GM23338 (cell line): ENCODE measurements at regions not wholly inside any gene's neighbourhood (a gene's known extent, or its start where the extent isn't known, plus 50 kb on each side); places are given as distances from the start of the nearest gene placed in this dataset.

ENCODE experiments used
- ATAC-seq: fragments of 200-7000 bp; cut with Tn5 transposase; 3 replicates; pipeline ENCODE4 v1.9.1; 2020
- DNase-seq: peaks from one replicate; pipeline ENCODE4 v3.0.0-alpha.2; 2015; ENCODE audit warnings: low spot score
- H2AFZ ChIP-seq: fragments of 200-600 bp; sonication (generic); 2 replicates; pipeline ENCODE4 v1.8.0; 2016; ENCODE audit warnings: antibody characterized with exemption, mild to moderate bottlenecking, moderate library complexity
- H3F3A ChIP-seq: fragments of 200-600 bp; sonication (generic); replicated peaks from 2 replicates; pipeline ENCODE4 v1.8.0; 2017; ENCODE audit warnings: antibody characterized with exemption, mixed run types, low read depth
- H3K27ac ChIP-seq: fragments of 200-600 bp; sonication (generic); 2 replicates; pipeline ENCODE4 v1.6.1; 2016; ENCODE audit warnings: low read depth
- H3K27me3 ChIP-seq: fragments of 200-600 bp; sonication (generic); 2 replicates; pipeline ENCODE4 v1.8.0; 2016; ENCODE audit warnings: mild to moderate bottlenecking, mixed run types, moderate library complexity; ENCODE audit not compliant: insufficient read depth
- H3K36me3 ChIP-seq: fragments of 200-600 bp; sonication (generic); 2 replicates; pipeline ENCODE4 v1.8.0; 2016; ENCODE audit warnings: mild to moderate bottlenecking; ENCODE audit not compliant: insufficient read depth
- H3K4me1 ChIP-seq: fragments of 200-600 bp; sonication (generic); 2 replicates; pipeline ENCODE4 v1.8.0; 2016; ENCODE audit warnings: mild to moderate bottlenecking, moderate library complexity; ENCODE audit not compliant: insufficient read depth
- H3K4me2 ChIP-seq: fragments of 200-600 bp; sonication (generic); 2 replicates; pipeline ENCODE4 v1.7.1; 2017; ENCODE audit warnings: mixed run types
- H3K4me3 ChIP-seq: fragments of 200-600 bp; sonication (generic); 2 replicates; pipeline ENCODE4 v1.6.1; 2016; ENCODE audit warnings: mixed run types
- H3K79me2 ChIP-seq: fragments of 200-600 bp; sonication (generic); replicated peaks from 2 replicates; pipeline ENCODE4 v1.8.0; 2017; ENCODE audit warnings: mild to moderate bottlenecking; ENCODE audit not compliant: insufficient read depth
- H3K9me2 ChIP-seq: fragments of 200-600 bp; sonication (generic); 2 replicates; pipeline ENCODE4 v1.8.0; 2017; ENCODE audit not compliant: insufficient read depth
- H4K20me1 ChIP-seq: fragments of 200-600 bp; sonication (generic); replicated peaks from 2 replicates; pipeline ENCODE4 v1.8.0; 2017; ENCODE audit warnings: mild to moderate bottlenecking; ENCODE audit not compliant: insufficient read depth
- H3K27ac Mint-ChIP-seq: 2 replicates; pipeline ENCODE4 v1.8.0; 2020; ENCODE audit warnings: inconsistent platforms, mild to moderate bottlenecking, moderate library complexity, mixed read lengths
- H3K27me3 Mint-ChIP-seq: 3 replicates; pipeline ENCODE4 v1.8.0; 2022; ENCODE audit warnings: low read depth, mild to moderate bottlenecking, moderate library complexity, mixed read lengths, inconsistent platforms; ENCODE audit not compliant: insufficient read depth, poor library complexity
- H3K36me3 Mint-ChIP-seq: 3 replicates; pipeline ENCODE4 v1.8.0; 2021; ENCODE audit warnings: low read depth, mild to moderate bottlenecking, inconsistent platforms, moderate library complexity, mixed read lengths
- H3K4me1 Mint-ChIP-seq: 3 replicates; pipeline ENCODE4 v1.8.0; 2020; ENCODE audit warnings: mild to moderate bottlenecking, inconsistent platforms, mixed read lengths
- H3K4me3 Mint-ChIP-seq: 3 replicates; pipeline ENCODE4 v1.8.0; 2021; ENCODE audit warnings: moderate library complexity, mild to moderate bottlenecking, inconsistent platforms, mixed read lengths
- H3K9me3 Mint-ChIP-seq: 3 replicates; pipeline ENCODE4 v1.8.0; 2020; ENCODE audit warnings: moderate library complexity, mild to moderate bottlenecking, inconsistent platforms, mixed read lengths
- CTCF ChIP-seq, 2 experiments: fragments of 200-600 bp in 1 of 2; sonication (generic) in 1 of 2; conservative IDR thresholded peaks; 2 replicates each; pipeline versions ENCODE4 v1.5.1 to v1.6.1; 2016 to 2017; ENCODE audit warnings: antibody characterized with exemption in 2 of 2, low read depth in 2 of 2, mild to moderate bottlenecking in 2 of 2, moderate library complexity in 1 of 2
- ETS1 ChIP-seq: IDR thresholded peaks from 2 replicates; pipeline ENCODE4 v1.6.1; 2016; ENCODE audit warnings: antibody characterized with exemption
- EZH2 ChIP-seq: fragments of 200-600 bp; sonication (generic); IDR thresholded peaks from one replicate; pipeline ENCODE4 v1.8.0; 2017; ENCODE audit warnings: antibody characterized with exemption, mild to moderate bottlenecking, low read depth; ENCODE audit not compliant: unreplicated experiment
- EZH2phosphoT487 ChIP-seq: fragments of 200-600 bp; sonication (generic); IDR thresholded peaks from one replicate; pipeline ENCODE4 v1.8.1; 2018; ENCODE audit warnings: antibody characterized with exemption; ENCODE audit not compliant: unreplicated experiment
- JUNB ChIP-seq: IDR thresholded peaks from one replicate; pipeline ENCODE4 v1.6.1; 2016; ENCODE audit warnings: antibody characterized with exemption; ENCODE audit not compliant: unreplicated experiment
- POLR2AphosphoS5 ChIP-seq: IDR thresholded peaks from 2 replicates; pipeline ENCODE4 v1.6.1; 2016; ENCODE audit warnings: antibody characterized with exemption, low read depth
- REST ChIP-seq: IDR thresholded peaks from one replicate; pipeline ENCODE4 v1.6.1; 2018; ENCODE audit warnings: antibody characterized with exemption; ENCODE audit not compliant: unreplicated experiment
- STAT1 ChIP-seq: IDR thresholded peaks from one replicate; pipeline ENCODE4 v1.6.1; 2016; ENCODE audit warnings: antibody characterized with exemption; ENCODE audit not compliant: unreplicated experiment
- ZNF114 ChIP-seq: fragments of 250-450 bp; sonication (Bioruptor Pico); IDR thresholded peaks from 2 replicates; pipeline ENCODE4 v1.5.0; 2020; ENCODE audit warnings: mild to moderate bottlenecking, moderate library complexity
- ZNF331 ChIP-seq: fragments of 250-450 bp; sonication (Bioruptor Pico); IDR thresholded peaks from 2 replicates; pipeline ENCODE4 v1.5.0; 2020; ENCODE audit warnings: low read depth, mild to moderate bottlenecking, moderate library complexity

GRCh38 chr11:44381261-44381660 is 71.3 kb upstream of the ALX4 start:
- 0 out of 2 replicates have a peak, but pooled peaks cover 3% of the 10 kb centered on the region for H3K9me2 ChIP-seq
- H3F3A ChIP-seq: no peaks in the 10 kb centered on the region
- no peak for ATAC-seq
- H3K36me3 Mint-ChIP-seq: no peaks in the 10 kb centered on the region
- TF ChIP-seq REST: no peak
- TF ChIP-seq STAT1: no peak
- TF ChIP-seq JUNB: no peak
- no peak for TF ChIP-seq EZH2phosphoT487
- TF ChIP-seq ZNF114 (CRISPR knock-in tag): no peak
- no peak for TF ChIP-seq POLR2AphosphoS5
- no peak for TF ChIP-seq ETS1
- TF ChIP-seq CTCF (conservative IDR thresholded peaks at IDR 0.05; ENCODE audit: low read depth in 2 of 2): no peak
- no peaks in the 10 kb centered on the region for H3K36me3 ChIP-seq
- DNase-seq: no peak
- H3K4me1 Mint-ChIP-seq: no peaks in the 10 kb centered on the region
- H3K4me1 ChIP-seq: no peaks in the 10 kb centered on the region
- no peak overlapping the region for H3K4me2 ChIP-seq
- no peak overlapping the region for H3K27ac Mint-ChIP-seq
- H3K4me3 ChIP-seq: no peak overlapping the region
- H3K4me3 Mint-ChIP-seq: no peak overlapping the region
- H3K27me3 ChIP-seq: no peaks in the 10 kb centered on the region
- no peaks in the 10 kb centered on the region for H3K9me3 Mint-ChIP-seq
- no peaks in the 10 kb centered on the region for H3K79me2 ChIP-seq
- peaks cover 5% of the 10 kb centered on the region for H3K27me3 Mint-ChIP-seq
- no peak overlapping the region for H2AFZ ChIP-seq
- H4K20me1 ChIP-seq: no peaks in the 10 kb centered on the region
- H3K27ac ChIP-seq: no peak overlapping the region

GRCh38 chr11:44382118-44382517 is 72.2 kb upstream of the ALX4 start:
- no peak overlapping the region for H3K27ac ChIP-seq
- no peaks in the 10 kb centered on the region for H3K27me3 ChIP-seq
- no peak for TF ChIP-seq ZNF331 (CRISPR knock-in tag)
- no peak for TF ChIP-seq POLR2AphosphoS5
- no peak for TF ChIP-seq REST
- TF ChIP-seq STAT1: no peak
- TF ChIP-seq JUNB: no peak
- no peak for TF ChIP-seq ETS1
- TF ChIP-seq EZH2: no peak
- no peak overlapping the region for H3K4me3 ChIP-seq
- no peaks in the 10 kb centered on the region for H3K79me2 ChIP-seq
- H3K4me1 ChIP-seq: no peaks in the 10 kb centered on the region
- H2AFZ ChIP-seq: no peak overlapping the region
- H3K9me2 ChIP-seq: 0 out of 2 replicates have a peak, but pooled peaks cover 2% of the 10 kb centered on the region
- H3K4me2 ChIP-seq: no peak overlapping the region
- Mint-ChIP-seq H3K4me1 (no peaks in the 10 kb centered on the region), H3K4me3 (no peak overlapping the region), H3K27ac (no peak overlapping the region), H3K27me3 (peaks cover 7% of the 10 kb centered on the region), H3K36me3 (no peaks in the 10 kb centered on the region), H3K9me3 (no peaks in the 10 kb centered on the region)
- DNase-seq (no peak), ATAC-seq (no peak)
- H4K20me1 ChIP-seq: no peaks in the 10 kb centered on the region
- no peaks in the 10 kb centered on the region for H3K36me3 ChIP-seq
- no peaks in the 10 kb centered on the region for H3F3A ChIP-seq
